Kidney (tissue), 13 donors: ENCODE measurements at regions not wholly inside any gene's neighbourhood (a gene's known extent, or its start where the extent isn't known, plus 50 kb on each side); places are given as distances from the start of the nearest gene placed in this dataset.
A peak's percentile ranks its signal among the peaks of the same experiment; 100 is the strongest.

Experiments used
- DNase-seq, 5 donors: peaks; one replicate each; pipeline ENCODE4 v3.0.0-alpha.2; 2013 to 2020
- FAIRE-seq: peaks from 2 replicates; lab custom pipeline; 2012; peaks lifted over from hg19 to GRCh38; lab: Jason Lieb, UNC
- H3K27ac ChIP-seq, 2 donors: one replicate each; pipeline ENCODE4 v1.7.0; 2013; ENCODE audit warnings: low read depth in 2 of 2, low read length in 2 of 2, inconsistent platforms in 1 of 2
- H3K27me3 ChIP-seq: one replicate; pipeline ENCODE4 v1.7.1; 2013; ENCODE audit warnings: low read length, inconsistent platforms; ENCODE audit not compliant: control insufficient read depth, insufficient read depth
- H3K36me3 ChIP-seq, 3 donors: one replicate each; pipeline versions ENCODE4 v1.7.0 to v1.7.1; 2013; ENCODE audit warnings: low read length in 3 of 3, control low read depth in 1 of 3, inconsistent platforms in 1 of 3; ENCODE audit not compliant: insufficient read depth in 3 of 3, control insufficient read depth in 2 of 3
- H3K4me1 ChIP-seq, 3 donors: one replicate each; pipeline versions ENCODE4 v1.7.0 to v1.7.1; 2013; ENCODE audit warnings: low read length in 3 of 3, inconsistent platforms in 1 of 3, low read depth in 1 of 3; ENCODE audit not compliant: control insufficient read depth in 2 of 3, insufficient read depth in 2 of 3
- H3K4me3 ChIP-seq, 3 donors: one replicate each; pipeline versions ENCODE4 v1.7.0 to v1.8.1; 2013; ENCODE audit warnings: low read length in 3 of 3, control low read depth in 1 of 3, inconsistent platforms in 1 of 3
- H3K9ac ChIP-seq, 3 donors: one replicate each; pipeline versions ENCODE4 v1.7.0 to v1.7.1; 2013; ENCODE audit warnings: low read length in 3 of 3, control low read depth in 1 of 3, inconsistent platforms in 1 of 3
- H3K9me3 ChIP-seq, 3 donors: one replicate each; pipeline versions ENCODE4 v1.7.0 to v1.7.1; 2013; ENCODE audit warnings: low read length in 3 of 3, control low read depth in 1 of 3, inconsistent platforms in 1 of 3; ENCODE audit not compliant: control insufficient read depth in 2 of 3, insufficient read depth in 1 of 3
- intact Hi-C: fragments of 100-400 bp; cut with DNase I; formaldehyde crosslinking; loops from one replicate; pipeline ENCODE4 v1.11.1; 2022
- TF ChIP-seq, protein P1 (sequence below): IDR thresholded peaks from 3 replicates; pipeline ENCODE4 v1.5.1; 2012; ENCODE audit warnings: mild to moderate bottlenecking, moderate library complexity, borderline replicate concordance; ENCODE audit not compliant: insufficient read depth; ENCODE audit errors: extremely low read depth
- donor health status: control.
- donor health status: control.
- donor health status: control.
- donor health status: control.
- donor health status: control.
- donor health status: DM: yes; HTN: yes; CAD: no.
- donor health status: Normal renal cell carcinoma (clear cell type).

DNA sequence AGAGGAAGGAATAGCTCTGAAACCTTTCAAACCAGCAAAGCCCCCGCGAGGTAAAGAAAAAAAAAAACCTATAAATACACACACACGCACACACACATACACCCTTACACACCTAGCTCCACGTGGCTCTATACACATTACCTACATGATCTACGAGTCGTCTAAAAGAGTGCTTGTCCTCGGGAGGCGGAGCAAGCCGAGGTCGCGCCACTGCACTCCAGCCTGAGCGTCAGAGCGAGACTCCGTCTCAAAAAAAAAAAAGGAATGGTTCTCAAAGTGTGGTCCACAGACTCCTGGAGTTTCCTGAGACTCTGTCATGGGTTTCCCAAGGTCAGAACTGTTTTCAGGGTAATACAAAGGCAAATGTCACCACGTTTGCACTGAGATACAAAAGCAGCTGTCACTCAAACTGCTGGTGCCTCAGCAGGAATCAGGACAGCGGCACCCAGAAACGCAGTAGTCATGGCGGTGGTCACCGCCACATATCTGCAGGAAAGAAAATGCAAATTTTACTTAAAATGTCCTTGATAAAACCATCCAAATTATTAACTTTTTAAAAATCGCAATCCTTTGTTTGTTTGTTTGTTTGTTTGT, 130.0 kb upstream of the GPC1 start:
- Histone ChIP-seq H3K27me3 (no peaks in the 10 kb centered on the region), H3K27ac (no peak overlapping the region), H3K4me3 (no peak overlapping the region), H3K4me1 (no peaks in the 10 kb centered on the region), H3K9ac (no peak overlapping the region), H3K36me3 (no peaks in the 10 kb centered on the region), H3K9me3 (no peaks in the 10 kb centered on the region)
- DNase-seq (peak in 4 of 5 donors; percentile 35 to 44 (median 42)), FAIRE-seq (no peak)
- TF ChIP-seq, protein P1, sequence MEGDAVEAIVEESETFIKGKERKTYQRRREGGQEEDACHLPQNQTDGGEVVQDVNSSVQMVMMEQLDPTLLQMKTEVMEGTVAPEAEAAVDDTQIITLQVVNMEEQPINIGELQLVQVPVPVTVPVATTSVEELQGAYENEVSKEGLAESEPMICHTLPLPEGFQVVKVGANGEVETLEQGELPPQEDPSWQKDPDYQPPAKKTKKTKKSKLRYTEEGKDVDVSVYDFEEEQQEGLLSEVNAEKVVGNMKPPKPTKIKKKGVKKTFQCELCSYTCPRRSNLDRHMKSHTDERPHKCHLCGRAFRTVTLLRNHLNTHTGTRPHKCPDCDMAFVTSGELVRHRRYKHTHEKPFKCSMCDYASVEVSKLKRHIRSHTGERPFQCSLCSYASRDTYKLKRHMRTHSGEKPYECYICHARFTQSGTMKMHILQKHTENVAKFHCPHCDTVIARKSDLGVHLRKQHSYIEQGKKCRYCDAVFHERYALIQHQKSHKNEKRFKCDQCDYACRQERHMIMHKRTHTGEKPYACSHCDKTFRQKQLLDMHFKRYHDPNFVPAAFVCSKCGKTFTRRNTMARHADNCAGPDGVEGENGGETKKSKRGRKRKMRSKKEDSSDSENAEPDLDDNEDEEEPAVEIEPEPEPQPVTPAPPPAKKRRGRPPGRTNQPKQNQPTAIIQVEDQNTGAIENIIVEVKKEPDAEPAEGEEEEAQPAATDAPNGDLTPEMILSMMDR = no peak
- intact Hi-C loops = no loop called here

DNA sequence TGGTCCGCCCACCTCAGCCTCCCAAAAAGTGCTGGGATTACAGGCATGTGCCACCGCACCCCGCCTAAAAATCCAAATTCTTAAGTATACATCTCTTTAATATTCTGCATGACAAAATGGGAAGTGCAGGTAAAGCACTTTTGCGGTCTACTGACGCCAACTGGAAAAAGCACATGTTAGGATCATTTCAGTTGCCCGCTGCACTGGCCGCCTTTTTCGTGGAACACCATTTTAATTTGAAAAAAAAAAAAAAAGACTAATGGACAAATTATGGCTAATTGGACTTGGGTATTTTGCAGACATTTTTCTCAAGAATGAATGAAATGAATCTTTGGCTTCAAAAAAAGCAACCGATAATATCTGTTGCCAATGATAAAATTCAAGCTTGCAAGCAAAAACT, 129.3 kb upstream of the GPC1 start:
- intact Hi-C loops = no loop called here
- no peak for DNase-seq

DNA sequence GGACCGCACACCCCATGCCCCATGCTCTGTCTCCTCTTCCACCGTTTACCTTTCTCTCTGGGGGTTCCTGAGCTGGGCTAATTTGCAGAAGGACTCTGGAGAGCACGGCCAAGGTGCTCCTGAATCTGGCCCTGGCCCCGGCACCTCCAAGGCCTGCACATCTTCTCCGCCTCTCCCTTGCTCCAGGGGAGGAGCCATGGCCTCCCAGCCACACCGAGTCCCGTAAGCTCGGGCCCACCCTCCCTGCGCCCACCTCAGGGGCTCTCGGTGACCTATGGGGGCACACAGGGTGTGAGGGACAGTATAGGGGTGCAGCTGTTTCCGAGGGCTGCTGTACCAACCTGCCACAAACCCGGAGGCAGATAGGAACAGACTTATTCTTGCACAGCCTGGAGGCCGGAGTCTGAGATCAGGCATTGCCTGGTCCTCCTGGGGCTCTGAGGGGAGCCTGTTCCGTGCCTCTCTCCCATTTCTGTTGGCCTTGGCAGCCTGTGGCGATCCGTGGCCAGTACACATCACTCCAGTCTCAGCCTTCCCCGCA, 127.3 kb upstream of the GPC1 start:
- TF ChIP-seq, protein P1 = no peak
- no peak for FAIRE-seq
- Histone ChIP-seq H3K4me1 (no peaks in the 10 kb centered on the region), H3K27me3 (no peaks in the 10 kb centered on the region), H3K4me3 (no peak overlapping the region), H3K9ac (no peak overlapping the region), H3K27ac (no peak overlapping the region), H3K9me3 (no peaks in the 10 kb centered on the region), H3K36me3 (no peaks in the 10 kb centered on the region)
- peak in 1 of 5 donors; percentile 29 for DNase-seq
- intact Hi-C loops = no loop called here

More for the DNA sequence above, 129.3 kb upstream of the GPC1 start:
- Histone ChIP-seq H3K27me3 (no peaks in the 10 kb centered on the region), H3K4me3 (no peak overlapping the region), H3K4me1 (no peaks in the 10 kb centered on the region), H3K9ac (no peak overlapping the region), H3K36me3 (no peaks in the 10 kb centered on the region), H3K9me3 (no peaks in the 10 kb centered on the region), H3K27ac (no peak overlapping the region)
- FAIRE-seq = no peak
- TF ChIP-seq, protein P1 = no peak

DNA sequence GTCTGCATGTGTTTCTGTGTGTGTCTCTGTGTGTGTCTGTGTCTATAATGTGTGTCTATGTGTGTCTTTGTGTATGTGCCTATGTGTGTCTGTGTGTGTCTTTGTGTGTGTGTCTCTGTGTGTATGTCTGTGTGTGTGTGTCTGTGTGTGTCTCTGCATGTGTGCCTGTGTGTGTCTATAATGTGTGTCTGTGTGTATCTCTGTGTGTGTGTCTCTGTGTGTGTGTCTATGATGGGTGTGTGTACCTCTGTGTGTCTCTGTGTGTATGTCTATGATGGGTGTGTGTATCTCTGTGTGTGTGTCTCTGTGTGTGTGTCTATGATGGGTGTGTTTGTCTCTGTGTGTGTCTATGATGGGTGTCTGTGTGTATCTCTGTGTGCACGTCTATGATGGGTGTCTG, 126.2 kb upstream of the GPC1 start:
- Histone ChIP-seq H3K27ac (no peak overlapping the region), H3K9me3 (no peaks in the 10 kb centered on the region), H3K9ac (no peak overlapping the region), H3K27me3 (no peaks in the 10 kb centered on the region), H3K4me1 (no peaks in the 10 kb centered on the region), H3K4me3 (no peak overlapping the region), H3K36me3 (no peaks in the 10 kb centered on the region)
- intact Hi-C loops = no loop called here
- DNase-seq = no peak
- TF ChIP-seq, protein P1 = no peak
- no peak for FAIRE-seq
